GM18858 (cell line): ENCODE measurements at regions not wholly inside any gene's neighbourhood (a gene's known extent, or its start where the extent isn't known, plus 50 kb on each side); places are given as distances from the start of the nearest gene placed in this dataset.

Source experiments
- ATAC-seq: cut with Tn5 transposase; IDR thresholded peaks from one replicate; pipeline ENCODE4 v1.9.1; 2021; ENCODE audit not compliant: unreplicated experiment

DNA sequence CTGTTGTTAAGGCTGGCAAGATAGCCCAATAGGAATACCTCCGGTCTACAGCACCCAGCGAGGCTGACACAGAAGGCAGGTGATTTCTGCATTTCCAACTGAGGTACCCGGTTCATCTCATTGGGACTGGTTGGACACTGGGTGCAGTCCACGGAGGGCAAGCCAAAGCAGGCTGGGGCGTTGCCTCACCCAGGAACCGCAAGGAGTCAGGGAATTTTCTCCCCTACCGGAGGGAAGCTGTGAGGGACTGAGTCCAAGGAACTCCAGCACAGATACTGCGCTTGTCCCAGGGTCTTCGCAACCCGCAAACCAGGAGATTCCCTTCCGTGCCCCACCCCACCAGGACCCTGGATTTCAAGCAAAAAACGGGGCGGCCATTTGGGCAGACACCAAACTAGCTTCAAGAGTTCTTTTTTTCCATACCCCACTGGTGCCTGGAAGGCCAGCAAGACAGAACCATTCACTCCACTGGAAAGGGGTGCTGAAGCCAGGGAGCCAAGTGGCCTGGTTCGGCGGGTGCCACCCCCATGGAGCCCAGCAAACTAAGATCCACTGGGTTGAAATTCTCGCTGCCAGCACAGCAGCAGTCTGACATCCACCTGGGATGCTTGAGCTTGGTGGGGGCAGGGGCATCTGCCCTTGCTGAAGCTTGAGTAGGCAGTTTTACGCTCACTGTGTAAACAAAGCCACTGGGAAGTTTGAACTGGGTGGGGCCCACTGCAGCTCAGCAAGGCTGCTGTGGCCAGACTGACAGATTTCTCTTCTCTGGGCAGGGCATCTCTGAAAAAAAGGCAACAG lies 647.2 kb downstream of the BNC2 start:
- ATAC-seq, result no peak

DNA sequence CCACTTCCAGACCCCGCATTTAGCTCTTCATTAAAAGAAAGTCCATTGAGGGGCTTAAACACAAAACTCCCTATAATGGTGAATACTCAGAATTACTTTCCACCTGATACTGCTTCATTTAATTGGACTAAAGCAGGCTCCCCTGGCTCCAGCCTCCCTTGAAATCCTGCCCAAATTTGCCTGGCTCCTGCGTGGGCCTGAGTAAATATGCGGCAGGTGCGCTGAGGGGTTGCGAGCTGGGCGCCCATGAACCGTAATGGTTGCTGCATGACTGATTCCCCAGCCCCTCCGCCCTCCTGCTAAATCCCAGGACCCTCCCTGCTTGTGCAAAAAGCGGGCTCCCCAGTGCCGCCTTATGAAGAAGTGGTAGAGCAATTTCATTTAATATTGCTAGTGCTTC lies 639.7 kb downstream of the BNC2 start:
- ATAC-seq, result no peak

DNA sequence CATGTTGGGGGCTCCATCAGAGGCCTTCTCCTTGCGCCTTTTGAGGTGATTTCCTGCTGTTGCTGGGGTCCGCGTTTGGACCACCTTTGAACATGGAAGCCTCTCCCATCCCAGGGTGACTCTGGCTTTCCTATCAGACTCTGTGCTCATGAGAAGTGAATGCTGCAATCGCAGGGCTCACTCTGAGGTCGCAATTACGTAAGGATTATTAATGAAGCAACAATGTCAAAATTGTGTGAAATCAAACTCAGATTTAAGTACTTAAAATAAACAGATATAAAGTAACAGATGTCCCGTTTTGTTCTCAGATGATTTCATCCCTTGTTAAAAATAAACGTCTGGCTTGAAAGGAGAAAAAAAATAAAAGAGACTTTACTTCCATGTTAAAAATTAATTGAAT lies 634.2 kb downstream of the BNC2 start:
- no peak for ATAC-seq

DNA sequence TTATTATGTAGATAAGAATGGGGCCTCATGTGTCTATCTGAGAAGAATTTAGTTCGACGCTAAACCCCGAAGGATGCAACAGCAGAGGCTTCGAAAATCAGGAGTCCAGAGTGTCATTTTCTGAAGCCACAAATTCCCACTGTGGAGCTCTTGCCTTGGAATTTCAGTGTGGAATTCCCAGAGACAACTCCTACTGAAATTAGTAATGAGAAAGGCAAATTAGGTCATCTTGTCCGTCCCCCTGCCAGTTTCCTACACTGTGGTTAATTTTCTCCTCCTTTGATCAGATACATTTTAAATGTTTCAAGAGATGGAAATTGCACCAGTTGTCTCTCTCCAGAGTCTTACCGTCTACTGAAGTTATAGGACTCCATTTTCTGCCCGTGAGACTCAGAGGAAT lies 633.6 kb downstream of the BNC2 start:
- no peak for ATAC-seq

DNA sequence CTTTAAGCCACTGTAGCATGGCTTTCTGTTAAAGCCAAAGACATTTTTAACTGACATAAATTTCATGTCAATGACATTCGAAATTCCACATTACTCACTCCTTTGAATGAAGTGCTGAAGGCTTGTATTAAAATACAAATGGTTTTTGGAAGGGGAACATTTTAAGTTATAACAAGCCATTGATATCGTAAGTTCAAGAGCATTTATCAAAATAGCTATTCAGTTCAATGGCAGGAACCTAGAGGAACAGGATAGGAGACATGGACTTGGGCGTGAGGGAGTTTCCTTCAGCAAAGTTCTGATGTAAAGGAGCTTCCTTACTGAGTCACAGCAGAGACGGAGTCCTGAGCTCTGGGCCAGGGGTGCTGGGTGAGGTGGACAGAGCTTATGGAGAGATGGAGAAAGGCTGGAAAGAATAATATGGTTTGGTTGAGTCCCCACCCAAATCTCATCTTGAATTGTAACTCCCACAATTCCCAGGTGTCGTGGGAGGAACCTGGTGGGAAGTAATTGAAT lies 631.8 kb downstream of the BNC2 start:
- ATAC-seq, result no peak

DNA sequence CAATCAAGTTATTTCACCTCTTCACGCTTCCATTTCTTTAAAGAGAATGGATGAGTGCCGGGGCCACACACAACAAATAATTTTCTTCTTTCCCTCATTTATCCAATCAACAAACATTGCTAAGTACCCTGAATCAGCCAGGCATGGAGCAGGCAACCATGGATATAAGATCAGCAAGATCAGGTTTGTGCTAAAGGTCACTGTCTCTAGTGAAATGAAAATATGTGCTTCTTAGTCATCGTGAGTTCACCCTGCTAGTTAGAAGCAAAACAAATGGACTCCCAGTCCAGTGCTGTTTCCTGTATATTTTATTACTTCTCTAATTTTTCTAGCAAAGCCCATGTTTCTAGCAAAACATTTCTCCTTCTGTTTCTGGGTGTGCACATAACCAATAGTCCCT lies 629.2 kb downstream of the BNC2 start:
- ATAC-seq, result no peak

DNA sequence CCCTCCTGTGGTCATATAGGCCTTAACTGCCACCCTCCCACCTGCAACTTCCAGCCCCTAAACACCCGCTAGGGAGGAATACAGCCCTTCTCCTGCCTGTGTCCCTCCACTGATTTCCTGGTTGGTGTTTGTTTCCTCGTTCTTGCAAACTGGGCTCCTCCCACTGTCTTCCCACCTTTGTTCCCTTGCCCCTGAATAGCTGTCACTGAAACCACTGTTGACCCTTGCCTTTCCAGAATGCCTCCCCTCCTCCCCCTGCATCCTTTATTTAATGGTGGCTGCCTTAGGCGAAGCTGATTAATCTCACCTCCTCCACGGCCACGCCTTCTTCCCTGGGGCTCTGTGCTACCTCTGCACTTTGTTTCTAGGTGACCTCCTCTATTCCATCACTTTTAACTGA lies 626.7 kb downstream of the BNC2 start:
- ATAC-seq, result no peak

DNA sequence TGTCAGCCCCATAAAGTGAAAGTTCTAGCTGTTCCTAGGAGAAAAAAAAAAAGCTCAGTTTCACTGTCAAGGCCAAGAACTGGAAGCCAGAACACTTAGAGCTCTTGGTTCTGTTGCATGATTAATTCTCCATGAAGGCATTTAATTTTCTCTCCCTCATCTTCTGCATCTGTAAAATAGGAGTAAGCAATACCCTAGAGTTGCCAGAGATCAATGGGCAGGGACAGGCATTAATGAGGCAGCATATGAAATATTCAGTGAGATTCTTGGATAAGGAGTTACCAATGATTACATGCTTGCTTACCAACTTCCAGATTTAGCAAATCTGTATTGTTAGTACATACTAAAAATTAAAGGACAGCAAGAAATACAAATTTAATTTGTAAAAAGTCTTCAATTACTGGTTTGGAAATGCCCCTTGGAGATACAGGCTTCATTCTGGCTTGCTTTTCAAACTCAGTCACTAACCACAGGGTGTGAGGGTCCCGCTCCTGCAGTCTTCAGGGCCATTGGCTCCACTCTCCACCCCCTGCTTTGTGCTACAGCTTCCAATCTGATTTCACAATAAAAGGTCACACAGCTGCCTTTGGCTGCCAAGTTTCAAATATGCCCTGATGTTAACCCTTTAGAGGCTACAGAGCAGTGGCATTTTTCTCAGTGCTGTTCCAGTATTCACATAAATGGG lies 624.6 kb downstream of the BNC2 start:
- ATAC-seq, result no peak

DNA sequence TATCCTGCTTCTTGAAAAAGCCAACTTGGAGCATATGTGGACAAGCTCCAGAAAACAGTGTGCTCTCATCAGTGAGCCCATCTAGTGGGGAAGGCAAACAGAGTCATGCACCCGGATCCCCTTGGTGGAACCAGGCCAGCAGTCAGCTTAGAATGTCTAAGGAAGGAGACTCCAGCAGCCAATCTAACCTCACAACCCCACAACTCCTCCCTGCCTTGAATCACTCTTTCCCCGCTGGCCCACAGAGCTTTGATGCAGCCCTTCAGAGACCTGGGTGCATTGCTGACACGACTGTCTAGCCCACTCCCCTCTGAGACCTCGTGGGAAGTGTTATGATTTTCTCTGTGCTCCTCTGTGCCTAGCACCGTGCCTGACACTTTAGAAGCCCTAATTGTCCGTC lies 623.7 kb downstream of the BNC2 start:
- no peak for ATAC-seq

DNA sequence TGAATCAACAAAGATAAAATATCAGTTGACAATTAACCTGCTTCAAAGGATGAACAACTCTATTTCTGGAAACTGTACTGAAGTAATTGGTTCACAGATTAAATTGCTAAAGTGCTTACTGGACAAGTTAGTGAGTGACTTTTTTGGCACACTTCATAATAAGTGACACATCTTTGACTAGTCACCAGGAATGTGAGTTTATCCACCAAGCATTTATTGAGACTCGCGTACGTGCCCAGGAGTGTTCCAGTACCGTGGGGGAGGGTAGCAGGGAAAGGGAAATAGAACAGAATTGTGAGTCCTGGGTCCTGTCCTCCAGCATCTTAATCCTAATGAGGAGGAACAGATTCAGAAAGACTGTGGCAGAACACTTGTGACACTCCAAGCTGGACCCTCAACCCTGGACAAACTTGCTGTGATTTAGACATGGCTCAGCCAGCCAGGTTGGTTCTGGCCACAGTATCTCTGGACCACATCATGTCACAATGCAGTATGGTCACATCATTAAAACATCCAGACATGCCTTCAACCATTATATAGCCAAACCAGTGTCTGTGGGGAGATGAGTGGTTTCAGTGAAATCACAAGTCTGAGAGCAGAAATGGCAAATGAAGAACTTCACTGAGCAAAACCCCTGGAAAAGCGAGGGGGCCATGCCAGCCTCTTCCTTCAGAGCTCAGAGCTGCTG lies 623.1 kb downstream of the BNC2 start:
- ATAC-seq, result no peak

DNA sequence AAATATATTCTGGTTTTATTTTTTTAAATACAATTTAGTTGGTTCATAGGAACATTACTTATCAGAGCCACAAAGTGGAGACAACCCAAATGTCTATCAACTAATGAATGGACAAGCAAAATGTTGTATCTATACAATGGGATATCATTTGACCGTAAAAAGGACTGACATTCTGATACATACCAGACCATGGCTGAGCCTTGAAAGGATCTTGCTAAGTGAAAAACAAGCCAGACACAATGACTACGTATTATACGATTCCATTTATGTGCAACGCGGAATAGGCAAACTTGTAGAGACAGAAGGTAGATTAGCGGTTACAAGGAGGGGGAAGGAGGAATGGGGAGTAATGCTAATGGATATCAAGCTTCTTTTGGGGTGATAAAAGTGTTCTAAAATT lies 621.6 kb downstream of the BNC2 start:
- ATAC-seq, result no peak

DNA sequence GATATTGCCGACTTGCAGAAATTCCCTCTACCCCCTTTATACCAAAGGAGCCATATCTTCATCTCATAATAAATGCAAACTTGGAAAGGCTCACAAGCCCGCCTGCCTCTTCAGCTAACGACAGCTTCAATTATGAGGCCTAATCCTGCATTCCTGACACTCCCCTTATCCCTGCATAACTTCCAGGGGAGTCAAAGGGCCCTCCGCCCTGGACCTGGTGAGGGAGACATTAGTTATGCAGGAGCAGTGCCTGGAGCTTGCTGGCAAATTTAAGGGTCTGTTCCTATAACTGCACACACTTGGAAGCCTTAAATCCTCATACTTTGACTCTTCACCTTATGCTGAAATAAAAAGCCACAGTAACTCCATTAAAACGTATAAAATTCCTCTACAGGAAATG lies 617.9 kb downstream of the BNC2 start:
- no peak for ATAC-seq

DNA sequence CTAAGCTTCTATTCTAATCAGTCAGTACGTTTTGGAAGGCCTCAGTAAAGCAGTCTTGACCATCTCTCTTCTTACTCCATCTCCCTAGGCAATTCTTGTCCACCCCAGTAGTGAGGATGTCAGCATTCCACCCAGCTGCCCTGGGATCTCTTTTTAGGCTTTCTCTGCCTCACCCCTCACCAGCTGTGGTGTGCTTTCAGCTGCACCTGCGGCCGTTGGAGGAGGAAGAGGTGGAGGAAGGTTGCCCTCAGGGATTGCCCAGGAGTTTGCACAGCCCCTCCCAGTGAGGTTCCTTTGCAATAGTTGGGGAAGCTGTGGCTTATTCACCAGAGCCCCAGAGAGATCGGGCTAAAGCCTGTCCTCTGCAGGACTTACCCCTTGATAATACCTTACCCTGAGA lies 615.8 kb downstream of the BNC2 start:
- ATAC-seq, result no peak

DNA sequence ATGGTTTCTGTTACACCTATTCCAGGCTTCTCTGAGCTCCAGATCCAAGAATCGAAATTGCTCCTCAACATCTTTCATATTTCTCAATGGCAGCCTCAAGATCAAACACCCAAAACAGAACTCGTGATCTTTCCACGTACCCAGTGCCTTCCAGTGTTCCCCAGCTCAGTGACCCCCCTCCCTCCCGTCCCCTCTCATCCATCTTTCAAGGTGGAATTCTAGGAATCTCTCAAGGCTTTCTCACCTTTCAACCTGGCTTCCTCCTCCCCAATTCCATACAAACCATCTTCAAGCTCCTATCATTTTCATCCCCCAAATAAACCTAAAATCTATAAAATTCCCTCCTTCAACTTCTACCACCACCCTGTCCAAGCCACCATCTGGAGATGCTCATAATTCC lies 615.3 kb downstream of the BNC2 start:
- ATAC-seq, result no peak

DNA sequence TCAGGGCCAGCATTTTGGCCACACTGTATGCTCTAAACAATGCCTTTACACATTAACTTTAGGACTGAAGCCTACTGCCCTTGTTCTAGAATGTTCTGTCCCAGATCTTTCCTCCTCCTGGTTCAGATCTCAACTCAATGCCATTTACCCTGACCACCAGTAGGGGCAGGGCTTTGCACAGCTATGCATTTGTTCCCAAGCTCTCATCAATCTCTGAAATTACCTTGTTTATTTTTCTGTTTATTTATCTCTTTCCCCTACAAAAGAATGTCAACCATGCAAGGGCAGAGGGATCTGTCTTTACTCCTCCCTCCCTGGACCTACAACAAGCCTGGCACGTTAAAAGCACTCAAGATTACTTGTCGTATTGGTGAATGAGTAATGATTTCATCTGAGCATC lies 612.9 kb downstream of the BNC2 start:
- no peak for ATAC-seq

DNA sequence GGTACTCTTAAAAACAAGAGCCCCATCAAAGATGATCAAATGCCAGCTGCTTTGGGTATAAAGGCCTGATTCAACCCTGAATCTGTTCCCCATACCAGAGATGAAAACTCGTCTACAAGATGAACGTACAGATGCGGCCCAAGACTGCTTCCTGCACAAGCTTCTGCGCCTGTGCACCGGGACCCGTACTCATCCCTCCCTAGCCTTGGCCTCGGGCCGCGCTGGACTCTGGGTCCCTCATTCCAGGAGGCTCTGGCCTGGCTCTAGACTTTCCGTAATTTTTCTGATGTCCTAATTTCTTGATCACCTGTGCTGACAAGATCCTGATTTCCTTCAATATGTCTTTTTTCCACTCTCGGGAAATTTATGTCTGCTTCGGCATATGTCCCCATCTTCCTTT lies 612.3 kb downstream of the BNC2 start:
- no peak for ATAC-seq

DNA sequence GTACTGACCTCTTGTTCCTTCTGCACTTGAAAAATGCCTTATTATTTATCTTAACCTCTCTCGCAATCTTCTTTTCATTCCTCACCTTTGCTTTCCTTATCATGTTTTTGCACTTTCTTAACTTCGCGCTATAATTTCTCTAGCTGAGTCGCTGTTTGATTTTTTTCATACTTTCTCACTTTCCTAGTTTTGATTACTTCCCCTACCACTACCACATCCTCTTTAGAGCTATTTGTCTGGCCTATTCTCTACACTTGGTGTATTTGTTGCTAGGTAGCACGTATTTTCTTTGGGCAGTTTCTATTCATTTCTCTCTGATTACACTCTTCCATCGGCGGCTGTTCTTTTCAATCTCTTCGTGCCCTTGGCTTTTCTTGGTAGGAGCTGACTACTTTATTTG lies 611.8 kb downstream of the BNC2 start:
- ATAC-seq, result no peak

DNA sequence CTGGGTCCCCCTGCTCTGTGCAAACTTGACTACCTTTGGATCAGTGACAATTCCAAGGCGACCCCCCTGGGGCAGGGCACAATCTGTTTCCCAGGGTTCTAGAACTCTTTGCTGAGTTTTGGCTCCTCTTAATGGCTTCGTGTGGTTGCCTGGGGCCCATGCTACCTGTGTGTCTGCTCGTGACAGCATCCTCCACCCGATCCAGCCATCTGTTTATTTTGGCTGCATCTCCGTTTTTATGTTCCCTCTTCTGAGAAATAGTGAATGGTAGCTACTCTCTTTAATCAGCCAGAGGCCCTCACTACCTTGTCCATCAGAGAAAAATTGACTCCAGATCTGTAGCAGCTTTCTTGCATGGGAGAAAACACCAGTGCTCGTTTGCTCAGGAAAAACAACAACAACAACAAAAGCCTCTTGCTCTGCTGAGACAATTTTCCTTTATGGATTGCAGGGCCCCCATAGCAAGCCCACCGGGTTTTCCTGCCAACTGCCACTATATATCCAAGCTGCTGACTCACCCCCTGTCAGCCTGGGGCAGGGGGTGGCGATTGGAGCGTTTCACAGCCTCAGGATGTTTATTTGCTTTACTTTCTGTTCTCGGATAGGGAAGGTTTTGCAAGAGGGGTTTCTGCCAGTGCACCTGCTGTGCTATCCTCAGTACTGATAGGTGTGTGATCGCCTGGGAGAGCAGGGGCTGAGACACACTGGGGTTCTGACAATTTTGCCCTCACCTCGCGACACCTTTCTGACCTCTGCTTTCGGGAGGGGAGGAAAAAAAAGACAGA lies 607.8 kb downstream of the BNC2 start:
- ATAC-seq, result no peak

DNA sequence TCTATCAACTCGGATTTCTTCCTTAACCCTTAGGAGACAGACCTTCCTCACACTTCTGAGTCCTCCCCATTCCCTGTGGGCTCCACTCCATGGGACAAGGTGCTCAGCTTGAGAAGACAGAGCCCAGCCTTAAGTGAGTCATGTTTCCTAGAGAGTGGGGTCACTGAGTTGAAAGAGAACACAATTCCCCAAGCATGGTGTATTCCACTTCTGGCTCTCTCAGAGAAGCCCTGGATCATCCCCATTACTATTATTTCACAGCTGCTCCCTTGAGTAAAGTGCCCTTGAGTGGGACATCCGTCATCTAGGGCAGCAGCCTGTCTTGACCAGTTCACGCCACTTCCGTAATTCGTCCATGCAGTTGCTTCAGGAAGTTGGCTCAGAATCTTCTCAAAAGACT lies 604.8 kb downstream of the BNC2 start:
- no peak for ATAC-seq

DNA sequence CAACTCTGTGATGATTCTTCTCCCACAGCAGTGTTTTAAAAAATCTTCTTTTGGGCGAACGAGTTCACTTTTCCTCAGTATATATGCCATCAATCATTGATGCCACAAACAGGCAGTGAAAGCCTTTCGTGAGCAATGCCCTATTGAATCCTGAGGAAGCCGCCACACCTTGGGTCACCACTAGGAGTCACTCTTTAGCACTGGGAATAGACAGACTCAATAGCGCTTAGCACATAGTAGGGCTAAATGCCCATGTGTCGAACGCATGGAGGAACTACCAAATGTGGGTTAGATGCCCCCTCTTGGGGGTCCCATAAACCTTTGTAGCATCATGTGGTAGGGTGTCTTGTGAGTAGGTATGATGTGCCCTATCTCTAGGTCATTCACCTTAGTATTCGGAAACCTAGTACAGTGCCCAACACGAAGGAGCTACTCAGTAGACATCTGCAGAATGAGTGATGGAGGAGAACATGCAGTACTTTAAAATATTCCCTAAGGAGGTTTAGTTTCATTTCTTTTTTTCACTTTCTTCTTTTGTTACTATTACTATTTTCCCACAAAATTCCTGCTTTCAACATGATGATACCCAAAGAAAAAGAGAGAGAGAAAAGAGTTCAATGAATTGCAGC lies 603.7 kb downstream of the BNC2 start:
- ATAC-seq, result no peak
